Natural killer cell (primary cell): ENCODE measurements at regions not wholly inside any gene's neighbourhood (a gene's known extent, or its start where the extent isn't known, plus 50 kb on each side); places are given as distances from the start of the nearest gene placed in this dataset.

ENCODE experiments used
- ATAC-seq, 3 donors: fragments of 150-1000 bp in 2 of 3; fragments of 200-7000 bp in 1 of 3; cut with Tn5 transposase; 1 replicate in 1 of 3; 2 replicates in 2 of 3; pipeline ENCODE4 v1.10.0; 2021; ENCODE audit warnings: mild to moderate bottlenecking in 2 of 3, moderate library complexity in 2 of 3
- DNase-seq, 2 donors: peaks; one replicate each; pipeline versions ENCODE4 v3.0.0 to v3.0.0-alpha.2; 2013 to 2021; ENCODE audit warnings: mixed read lengths in 1 of 2
- H3K27ac ChIP-seq: one replicate; pipeline ENCODE4 v1.5.1; 2013; ENCODE audit warnings: mild to moderate bottlenecking, low read length
- H3K27me3 ChIP-seq: one replicate; pipeline ENCODE4 v1.6.1; 2013; ENCODE audit warnings: low read length; ENCODE audit not compliant: control insufficient read depth, insufficient read depth
- H3K36me3 ChIP-seq: one replicate; pipeline ENCODE4 v1.6.1; 2013; ENCODE audit warnings: low read length; ENCODE audit not compliant: control insufficient read depth, insufficient read depth
- H3K4me1 ChIP-seq: one replicate; pipeline ENCODE4 v1.6.1; 2013; ENCODE audit warnings: low read length; ENCODE audit not compliant: control insufficient read depth, insufficient read depth
- H3K4me3 ChIP-seq: one replicate; pipeline ENCODE4 v1.5.1; 2013; ENCODE audit warnings: low read length
- H3K9me3 ChIP-seq: one replicate; pipeline ENCODE4 v1.6.1; 2013; ENCODE audit warnings: low read length; ENCODE audit not compliant: control insufficient read depth, insufficient read depth
- H3K27ac Mint-ChIP-seq, 2 donors: one replicate each; pipeline ENCODE4 v1.8.0; 2022; ENCODE audit warnings: mild to moderate bottlenecking in 2 of 2, mixed read lengths in 2 of 2, moderate library complexity in 1 of 2
- H3K27me3 Mint-ChIP-seq, 2 donors: one replicate each; pipeline ENCODE4 v1.8.0; 2022; ENCODE audit warnings: low read depth in 2 of 2, mixed read lengths in 2 of 2
- H3K36me3 Mint-ChIP-seq: one replicate; pipeline ENCODE4 v1.8.0; 2022; ENCODE audit warnings: mixed read lengths
- H3K4me1 Mint-ChIP-seq, 2 donors: one replicate each; pipeline ENCODE4 v1.8.0; 2022; ENCODE audit warnings: mixed read lengths in 2 of 2
- H3K4me3 Mint-ChIP-seq: one replicate; pipeline ENCODE4 v1.8.0; 2022; ENCODE audit warnings: mild to moderate bottlenecking, moderate library complexity, mixed read lengths
- H3K9me3 Mint-ChIP-seq, 2 donors: one replicate each; pipeline ENCODE4 v1.8.0; 2022; ENCODE audit warnings: mixed read lengths in 2 of 2
- CTCF ChIP-seq: fragments of 200-600 bp; IDR thresholded peaks from one replicate; pipeline ENCODE4 v1.8.0; 2022; ENCODE audit warnings: antibody characterized with exemption
- WGBS: methylation state at CpG from one replicate; pipeline ENCODE4 v1.1.7; 2013; ENCODE audit warnings: missing lambda C conversion rate; ENCODE audit not compliant: insufficient coverage; 5-methylcytosine and 5-hydroxymethylcytosine counted together
- intact Hi-C: fragments of 100-400 bp; cut with micrococcal nuclease; formaldehyde crosslinking; loops from one replicate; pipeline ENCODE4 v1.14.2; 2022

GRCh38 chr12:111010916-111011657 is 90.7 kb upstream of the MYL2 start:
- ATAC-seq, result no peak
- Histone ChIP-seq H3K27me3 (no peaks in the 10 kb centered on the region), H3K4me1 (no peaks in the 10 kb centered on the region), H3K4me3 (no peak overlapping the region), H3K36me3 (no peaks in the 10 kb centered on the region), H3K27ac (no peak overlapping the region), H3K9me3 (no peaks in the 10 kb centered on the region)
- Mint-ChIP-seq H3K4me3 (no peak overlapping the region), H3K4me1 (no peaks in the 10 kb centered on the region), H3K27ac (no peak overlapping the region), H3K36me3 (no peaks in the 10 kb centered on the region), H3K9me3 (peaks cover 0 to 2% of the 10 kb centered on the region in 2 donors), H3K27me3 (peaks cover 27 to 28% of the 10 kb centered on the region in 2 donors)
- TF ChIP-seq CTCF, result no peak
- 68% methylated on average over 6 of the region's 6 CpGs for WGBS
- no peak for DNase-seq
- intact Hi-C loops, result no loop called here

DNA sequence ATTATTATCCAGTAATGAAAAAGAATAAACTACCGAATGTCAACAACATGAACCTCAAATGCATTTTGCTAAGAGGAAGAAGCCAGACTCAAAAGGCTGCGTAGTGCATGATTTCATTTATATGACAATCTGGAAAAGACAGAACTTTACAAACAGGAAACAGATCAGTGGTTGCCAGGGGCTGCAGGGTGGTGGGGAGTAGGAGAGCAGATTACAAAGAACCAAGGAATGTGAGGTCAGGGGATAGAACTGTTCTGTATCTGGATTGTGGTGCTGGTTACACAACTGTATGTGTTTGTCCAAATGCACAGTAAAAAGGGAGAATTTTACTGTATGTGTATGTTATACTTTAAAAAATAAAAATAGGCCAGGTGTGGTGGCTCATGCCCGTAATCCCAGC is 89.7 kb upstream of the MYL2 start:
- Mint-ChIP-seq H3K4me3 (no peak overlapping the region), H3K27me3 (peaks cover 27 to 36% of the 10 kb centered on the region in 2 donors), H3K27ac (no peak overlapping the region), H3K9me3 (peaks cover 0 to 2% of the 10 kb centered on the region in 2 donors), H3K36me3 (no peaks in the 10 kb centered on the region), H3K4me1 (no peaks in the 10 kb centered on the region)
- Histone ChIP-seq H3K27me3 (no peaks in the 10 kb centered on the region), H3K4me3 (no peak overlapping the region), H3K36me3 (no peaks in the 10 kb centered on the region), H3K9me3 (no peaks in the 10 kb centered on the region), H3K4me1 (no peaks in the 10 kb centered on the region), H3K27ac (no peak overlapping the region)
- intact Hi-C loops, result no loop called here
- ATAC-seq, result no peak
- 84% methylated on average over 3 of the region's 3 CpGs for WGBS
- no peak for DNase-seq
- TF ChIP-seq CTCF, result no peak

DNA sequence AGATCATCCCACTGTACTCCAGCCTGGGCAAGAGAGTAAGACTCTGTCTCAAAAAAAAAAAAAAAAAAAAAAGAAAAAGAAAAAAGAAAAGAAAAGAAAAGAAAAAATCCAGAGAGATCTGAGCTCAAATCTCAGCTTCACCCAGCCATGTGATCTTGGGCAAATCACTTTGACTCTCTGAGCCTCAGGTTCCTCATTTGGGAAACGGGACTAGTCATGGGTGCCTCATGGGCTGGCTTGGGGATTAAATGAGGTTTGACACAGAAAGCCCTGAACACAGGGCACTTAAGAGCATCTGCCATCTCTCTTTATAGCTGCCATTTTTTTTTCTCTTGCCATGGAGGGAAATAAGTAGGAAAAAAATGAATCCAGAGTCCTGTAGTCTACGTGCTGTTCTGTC is 86.2 kb upstream of the MYL2 start:
- Mint-ChIP-seq H3K4me1 (peaks cover 0 to 3% of the 10 kb centered on the region in 2 donors), H3K4me3 (no peak overlapping the region), H3K27me3 (peaks cover 28 to 35% of the 10 kb centered on the region in 2 donors), H3K27ac (no peak overlapping the region), H3K9me3 (peaks cover 0 to 2% of the 10 kb centered on the region in 2 donors), H3K36me3 (no peaks in the 10 kb centered on the region)
- H3K27me3 ChIP-seq, result no peaks in the 10 kb centered on the region
- H3K4me3 ChIP-seq, result no peak overlapping the region
- TF ChIP-seq CTCF, result no peak
- no peaks in the 10 kb centered on the region for H3K36me3 ChIP-seq
- no peak overlapping the region for H3K27ac ChIP-seq
- intact Hi-C loops, result no loop called here
- H3K9me3 ChIP-seq, result no peaks in the 10 kb centered on the region
- ATAC-seq, result no peak
- DNase-seq, result no peak
- H3K4me1 ChIP-seq, result no peaks in the 10 kb centered on the region
- 29% methylated on average over 2 of the region's 2 CpGs for WGBS

- no peaks in the 10 kb centered on the region for H3K36me3 Mint-ChIP-seq
- DNase-seq, result no peak
- TF ChIP-seq CTCF, result no peak
These were observed 78.6 kb upstream of the MYL2 start for GRCh38 chr12:110998971-110999370.

More at GRCh38 chr12:110998971-110999370, 78.6 kb upstream of the MYL2 start:
- Histone ChIP-seq H3K9me3 (peaks cover 14% of the 10 kb centered on the region), H3K27ac (no peak overlapping the region), H3K36me3 (no peaks in the 10 kb centered on the region), H3K27me3 (no peaks in the 10 kb centered on the region), H3K4me3 (no peak overlapping the region), H3K4me1 (no peaks in the 10 kb centered on the region)
- ATAC-seq, result no peak
- H3K27me3 Mint-ChIP-seq, result peaks cover 0 to 9% of the 10 kb centered on the region in 2 donors
- H3K4me1 Mint-ChIP-seq, result peaks cover 0 to 4% of the 10 kb centered on the region in 2 donors
- no peak overlapping the region for H3K27ac Mint-ChIP-seq
- intact Hi-C loops, result no loop called here
- H3K9me3 Mint-ChIP-seq, result peaks cover 0 to 3% of the 10 kb centered on the region in 2 donors
- 79% methylated on average over 2 of the region's 2 CpGs for WGBS
- no peak overlapping the region for H3K4me3 Mint-ChIP-seq
